GM12878 (cell line): ENCODE measurements at regions not wholly inside any gene's neighbourhood (a gene's known extent, or its start where the extent isn't known, plus 50 kb on each side); places are given as distances from the start of the nearest gene placed in this dataset.

Experiments used
- BCL3 ChIP-seq: IDR thresholded peaks from 2 replicates; pipeline ENCODE4 v1.6.1; 2011; ENCODE audit warnings: borderline replicate concordance, low read depth, mild to moderate bottlenecking, moderate library complexity, low read length; ENCODE audit not compliant: insufficient read depth, poor library complexity, severe bottlenecking
- MYC ChIP-seq: IDR thresholded peaks from 2 replicates; pipeline ENCODE4 v1.6.1; 2011; ENCODE audit warnings: mild to moderate bottlenecking, low read length, moderate library complexity, inconsistent platforms; ENCODE audit not compliant: insufficient read depth, insufficient replicate concordance, insufficient read length, severe bottlenecking
- TCF3 ChIP-seq: IDR thresholded peaks from 2 replicates; pipeline ENCODE4 v1.6.1; 2012; ENCODE audit warnings: low read depth, mild to moderate bottlenecking, low read length, borderline replicate concordance; ENCODE audit not compliant: insufficient read depth

- no peak for TF ChIP-seq MYC
- no peak for TF ChIP-seq TCF3
- TF ChIP-seq BCL3 = no peak
These were observed 561.1 kb upstream of the NDST4 start for GRCh38 chr4:115674485-115674884.
